ENCODE measurements at regions not wholly inside any gene's neighbourhood (a gene's known extent, or its start where the extent isn't known, plus 50 kb on each side); places are given as distances from the start of the nearest gene placed in this dataset.

GRCh38 chr12:58819345-58819744 lies 101.0 kb downstream of the LRIG3 start:
- no peak for FAIRE-seq

- FAIRE-seq = peak; percentile 70
These were observed 100.3 kb downstream of the LRIG3 start for GRCh38 chr12:58819985-58820384.

Data from islet of Langerhans (tissue), 1 donor.